Ishikawa (cell line): ENCODE measurements at regions not wholly inside any gene's neighbourhood (a gene's known extent, or its start where the extent isn't known, plus 50 kb on each side); places are given as distances from the start of the nearest gene placed in this dataset.

Experiments used
- EGR1 ChIP-seq: IDR thresholded peaks from 2 replicates; pipeline ENCODE4 v1.6.1; 2012
- EP300 ChIP-seq: IDR thresholded peaks from 2 replicates; pipeline ENCODE4 v1.6.1; 2012; ENCODE audit warnings: borderline replicate concordance
- MAX ChIP-seq: IDR thresholded peaks from 2 replicates; pipeline ENCODE4 v1.6.1; 2012
- RAD21 ChIP-seq: IDR thresholded peaks from 2 replicates; pipeline ENCODE4 v1.6.1; 2012; ENCODE audit warnings: low read depth
- REST ChIP-seq: IDR thresholded peaks from 2 replicates; pipeline ENCODE4 v1.6.1; 2012; ENCODE audit warnings: low read depth, mild to moderate bottlenecking
- TAF1 ChIP-seq: IDR thresholded peaks from 2 replicates; pipeline ENCODE4 v1.6.1; 2012; ENCODE audit warnings: low read depth, mild to moderate bottlenecking
- USF1 ChIP-seq: IDR thresholded peaks from 2 replicates; pipeline ENCODE4 v1.6.1; 2012

GRCh38 chr17:72378414-72379390, 257.9 kb downstream of the SOX9 start:
- TF ChIP-seq RAD21 (no peak), EP300 (no peak), EGR1 (no peak), MAX (no peak), TAF1 (no peak), REST (no peak), USF1 (no peak)
